WTC11 (cell line): ENCODE measurements at regions not wholly inside any gene's neighbourhood (a gene's known extent, or its start where the extent isn't known, plus 50 kb on each side); places are given as distances from the start of the nearest gene placed in this dataset.

Source experiments
- ATAC-seq: fragments of 200-7000 bp; cut with Tn5 transposase; 2 replicates; pipeline ENCODE4 v1.10.0; 2021; ENCODE audit warnings: mild to moderate bottlenecking, moderate library complexity
- CTCF ChIA-PET: fragments of 300-600 bp; sonication (Branson Sonifier 250); formaldehyde crosslinking; loops from one replicate; lab custom pipeline; 2021; ENCODE audit warnings: antibody characterized with exemption; lab: Charles Lee
- POLR2A ChIA-PET: fragments of 350-600 bp; sonication (Branson Sonifier 250); formaldehyde crosslinking; loops from one replicate; lab custom pipeline; 2021; ENCODE audit warnings: antibody characterized with exemption; lab: Charles Lee
- DNase-seq: peaks from one replicate; pipeline ENCODE4 v3.0.0; 2021; ENCODE audit warnings: low spot score
- H3K27ac Mint-ChIP-seq: 2 replicates; pipeline ENCODE4 v1.8.0; 2021; ENCODE audit warnings: mixed read lengths
- H3K27me3 Mint-ChIP-seq: 2 replicates; pipeline ENCODE4 v1.8.0; 2021; ENCODE audit warnings: low read depth, mild to moderate bottlenecking, moderate library complexity, mixed read lengths
- H3K36me3 Mint-ChIP-seq: 2 replicates; pipeline ENCODE4 v1.8.0; 2021; ENCODE audit warnings: mixed read lengths
- H3K4me1 Mint-ChIP-seq: 2 replicates; pipeline ENCODE4 v1.8.0; 2022; ENCODE audit warnings: mixed read lengths
- H3K4me3 Mint-ChIP-seq: 2 replicates; pipeline ENCODE4 v1.8.0; 2021; ENCODE audit warnings: mild to moderate bottlenecking, moderate library complexity, mixed read lengths
- H3K9me3 Mint-ChIP-seq: 2 replicates; pipeline ENCODE4 v1.8.0; 2021; ENCODE audit warnings: mixed read lengths
- AFF4 ChIP-seq: sonication (generic); formaldehyde crosslinking; IDR thresholded peaks from 2 replicates; pipeline ENCODE4 v1.8.1; 2023; ENCODE audit warnings: mild to moderate bottlenecking, missing genetic modification reagents, borderline replicate concordance
- ATF1 ChIP-seq: sonication (generic); formaldehyde crosslinking; IDR thresholded peaks from 2 replicates; pipeline ENCODE4 v1.8.1; 2023; ENCODE audit warnings: mild to moderate bottlenecking, moderate library complexity, missing genetic modification reagents
- CBFB ChIP-seq: sonication (generic); formaldehyde crosslinking; IDR thresholded peaks from 2 replicates; pipeline ENCODE4 v1.8.1; 2022; ENCODE audit warnings: mild to moderate bottlenecking, low read depth, missing genetic modification reagents
- CDX4 ChIP-seq: fragments of 250-450 bp; sonication (Bioruptor Pico); IDR thresholded peaks from 2 replicates; pipeline ENCODE4 v1.9.0; 2021; ENCODE audit warnings: moderate library complexity, mild to moderate bottlenecking, inconsistent platforms, borderline replicate concordance
- CREM ChIP-seq: sonication (generic); formaldehyde crosslinking; IDR thresholded peaks from 2 replicates; pipeline ENCODE4 v1.8.1; 2022; ENCODE audit warnings: mild to moderate bottlenecking, missing genetic modification reagents, moderate library complexity
- ETV6 ChIP-seq: sonication (generic); formaldehyde crosslinking; IDR thresholded peaks from 2 replicates; pipeline ENCODE4 v1.8.1; 2022; ENCODE audit warnings: mild to moderate bottlenecking, missing genetic modification reagents
- FOXP1 ChIP-seq: sonication (generic); formaldehyde crosslinking; IDR thresholded peaks from 2 replicates; pipeline ENCODE4 v1.8.0; 2022; ENCODE audit warnings: missing genetic modification reagents, mild to moderate bottlenecking, moderate library complexity, borderline replicate concordance
- GRHL2 ChIP-seq: fragments of 250-450 bp; sonication (Bioruptor Pico); IDR thresholded peaks from 2 replicates; pipeline ENCODE4 v1.8.0; 2022; ENCODE audit warnings: mild to moderate bottlenecking, moderate library complexity; ENCODE audit not compliant: insufficient replicate concordance, severe bottlenecking
- HMGXB4 ChIP-seq: sonication (generic); formaldehyde crosslinking; IDR thresholded peaks from 2 replicates; pipeline ENCODE4 v1.8.1; 2023; ENCODE audit warnings: mild to moderate bottlenecking, moderate library complexity, missing genetic modification reagents
- JAZF1 ChIP-seq: fragments of 250-450 bp; sonication (Bioruptor Pico); IDR thresholded peaks from 2 replicates; pipeline ENCODE4 v1.9.0; 2021; ENCODE audit warnings: moderate library complexity, mild to moderate bottlenecking, inconsistent platforms
- NR3C1 ChIP-seq: sonication (generic); formaldehyde crosslinking; conservative IDR thresholded peaks from 2 replicates; pipeline ENCODE4 v1.8.1; 2023; ENCODE audit warnings: low read depth, mild to moderate bottlenecking, missing genetic modification reagents
- RELA ChIP-seq: sonication (generic); formaldehyde crosslinking; IDR thresholded peaks from 2 replicates; pipeline ENCODE4 v1.8.1; 2022; ENCODE audit warnings: missing genetic modification reagents, mild to moderate bottlenecking, borderline replicate concordance
- RORB ChIP-seq: fragments of 250-450 bp; sonication (Bioruptor Pico); IDR thresholded peaks from 2 replicates; pipeline ENCODE4 v1.9.0; 2021; ENCODE audit warnings: mild to moderate bottlenecking
- TEAD4 ChIP-seq: sonication (generic); formaldehyde crosslinking; IDR thresholded peaks from 2 replicates; pipeline ENCODE4 v1.8.0; 2022; ENCODE audit warnings: mild to moderate bottlenecking, missing genetic modification reagents
- ZBTB21 ChIP-seq: sonication (generic); formaldehyde crosslinking; IDR thresholded peaks from 2 replicates; pipeline ENCODE4 v1.8.1; 2023; ENCODE audit warnings: mild to moderate bottlenecking, missing genetic modification reagents, borderline replicate concordance
- ZNF232 ChIP-seq: sonication (generic); formaldehyde crosslinking; IDR thresholded peaks from 2 replicates; pipeline ENCODE4 v1.8.0; 2022; ENCODE audit warnings: mild to moderate bottlenecking, missing genetic modification reagents
- ZNF281 ChIP-seq: sonication (generic); formaldehyde crosslinking; IDR thresholded peaks from 2 replicates; pipeline ENCODE4 v1.8.0; 2023; ENCODE audit warnings: mild to moderate bottlenecking, missing genetic modification reagents
- ZNF317 ChIP-seq: sonication (generic); formaldehyde crosslinking; IDR thresholded peaks from 2 replicates; pipeline ENCODE4 v1.8.1; 2023; ENCODE audit warnings: low read depth, mild to moderate bottlenecking, moderate library complexity, missing genetic modification reagents, borderline replicate concordance
- ZNF512 ChIP-seq: sonication (generic); formaldehyde crosslinking; IDR thresholded peaks from 2 replicates; pipeline ENCODE4 v1.8.1; 2022; ENCODE audit warnings: missing genetic modification reagents, borderline replicate concordance
- ZNF671 ChIP-seq: fragments of 250-450 bp; sonication (Bioruptor Pico); IDR thresholded peaks from 2 replicates; pipeline ENCODE4 v1.8.0; 2021; ENCODE audit warnings: mild to moderate bottlenecking
- TF ChIP-seq, protein P1 (sequence below): sonication (generic); formaldehyde crosslinking; IDR thresholded peaks from 2 replicates; pipeline ENCODE4 v1.8.1; 2022; ENCODE audit warnings: low read depth, missing genetic modification reagents, borderline replicate concordance

DNA sequence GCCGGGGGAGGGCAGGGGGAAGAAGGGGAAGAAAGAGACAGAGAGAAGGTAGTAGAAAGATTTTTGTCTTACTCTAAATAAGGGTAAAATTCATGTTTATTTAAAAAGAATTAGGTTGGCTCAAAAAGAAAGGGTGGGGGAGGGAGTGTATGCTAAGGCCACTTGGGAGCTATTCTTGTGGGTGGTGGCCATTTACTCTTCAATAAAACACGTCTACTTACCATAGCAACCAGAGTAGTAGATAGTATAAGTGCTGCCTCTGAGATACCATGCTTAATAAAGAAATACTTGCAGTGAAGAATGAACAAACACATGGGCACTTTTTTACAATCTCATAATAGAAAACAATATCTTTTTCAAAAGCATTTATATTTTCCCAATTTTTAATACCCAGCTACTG is 538.1 kb upstream of the PTBP2 start:
- ChIA-PET POLR2A (no interaction called here), CTCF (interaction anchor here (0.7 kb wide), 1 partner anchor 53 kb away, joined by 3 read pairs; no protein-coding TSS in a partner anchor)
- Mint-ChIP-seq H3K4me1 (peaks cover 37% of the 10 kb centered on the region), H3K9me3 (no peaks in the 10 kb centered on the region), H3K27me3 (no peaks in the 10 kb centered on the region), H3K4me3 (no peak overlapping the region), H3K36me3 (no peaks in the 10 kb centered on the region), H3K27ac (no peak overlapping the region)
- TF ChIP-seq, protein P1, sequence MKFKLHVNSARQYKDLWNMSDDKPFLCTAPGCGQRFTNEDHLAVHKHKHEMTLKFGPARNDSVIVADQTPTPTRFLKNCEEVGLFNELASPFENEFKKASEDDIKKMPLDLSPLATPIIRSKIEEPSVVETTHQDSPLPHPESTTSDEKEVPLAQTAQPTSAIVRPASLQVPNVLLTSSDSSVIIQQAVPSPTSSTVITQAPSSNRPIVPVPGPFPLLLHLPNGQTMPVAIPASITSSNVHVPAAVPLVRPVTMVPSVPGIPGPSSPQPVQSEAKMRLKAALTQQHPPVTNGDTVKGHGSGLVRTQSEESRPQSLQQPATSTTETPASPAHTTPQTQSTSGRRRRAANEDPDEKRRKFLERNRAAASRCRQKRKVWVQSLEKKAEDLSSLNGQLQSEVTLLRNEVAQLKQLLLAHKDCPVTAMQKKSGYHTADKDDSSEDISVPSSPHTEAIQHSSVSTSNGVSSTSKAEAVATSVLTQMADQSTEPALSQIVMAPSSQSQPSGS (CRISPR knock-in tag), result no peak
- TF ChIP-seq ETV6 (CRISPR knock-in tag) (no peak), ZNF512 (CRISPR knock-in tag) (no peak), RELA (CRISPR knock-in tag) (no peak)
- no peak for DNase-seq
- ATAC-seq, result peak; percentile 40; the same call in 1 of the 2 replicates

DNA sequence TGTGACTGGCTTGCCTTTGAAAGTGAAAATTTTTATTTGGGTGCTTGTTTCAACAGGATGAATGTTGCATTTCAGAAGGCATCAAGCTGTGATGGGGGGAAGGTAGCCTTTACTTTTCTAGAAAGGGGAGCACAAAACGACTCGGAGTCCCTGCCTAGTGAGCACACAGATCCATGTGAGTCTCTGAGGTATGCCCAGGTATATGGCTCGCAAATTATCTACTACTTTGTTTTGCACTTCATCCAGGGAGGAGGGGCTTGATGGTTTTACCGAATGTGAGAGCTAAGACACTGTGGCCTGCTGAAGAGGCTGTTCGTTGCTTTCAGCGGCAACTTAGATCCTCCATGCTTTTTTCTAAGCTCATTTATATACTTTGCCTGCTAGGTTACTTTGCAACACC is 537.7 kb upstream of the PTBP2 start:
- CTCF ChIA-PET, result no interaction called here
- peak; percentile 75 for ATAC-seq

More for the DNA sequence above, 537.7 kb upstream of the PTBP2 start:
- POLR2A ChIA-PET, result no interaction called here
- H3K4me1 Mint-ChIP-seq, result peaks cover 37% of the 10 kb centered on the region
- TF ChIP-seq ZNF232 (CRISPR knock-in tag), result no peak
- no peak for TF ChIP-seq ZBTB21 (CRISPR knock-in tag)
- TF ChIP-seq RORB, result no peak
- no peak for TF ChIP-seq GRHL2 (CRISPR knock-in tag)
- TF ChIP-seq JAZF1 (CRISPR knock-in tag), result no peak
- no peak for TF ChIP-seq ATF1 (CRISPR knock-in tag)
- no peak for TF ChIP-seq TEAD4 (CRISPR knock-in tag)
- TF ChIP-seq CDX4 (CRISPR knock-in tag), result no peak
- no peak for TF ChIP-seq CREM (CRISPR knock-in tag)
- no peak for TF ChIP-seq FOXP1
- no peak for TF ChIP-seq ZNF671 (CRISPR knock-in tag)
- no peak for TF ChIP-seq ZNF281 (CRISPR knock-in tag)
- no peak for TF ChIP-seq CBFB (CRISPR knock-in tag)
- no peak for TF ChIP-seq NR3C1 (CRISPR knock-in tag)
- no peak for TF ChIP-seq ZNF317 (CRISPR knock-in tag)
- TF ChIP-seq AFF4 (CRISPR knock-in tag), result no peak
- TF ChIP-seq HMGXB4 (CRISPR knock-in tag), result no peak
- no peak overlapping the region for H3K4me3 Mint-ChIP-seq
- H3K36me3 Mint-ChIP-seq, result no peaks in the 10 kb centered on the region
- no peak overlapping the region for H3K27ac Mint-ChIP-seq
- H3K27me3 Mint-ChIP-seq, result no peaks in the 10 kb centered on the region
- H3K9me3 Mint-ChIP-seq, result no peaks in the 10 kb centered on the region
- no peak for DNase-seq
